ENCODE measurements at regions not wholly inside any gene's neighbourhood (a gene's known extent, or its start where the extent isn't known, plus 50 kb on each side); places are given as distances from the start of the nearest gene placed in this dataset.
A peak's percentile ranks its signal among the peaks of the same experiment; 100 is the strongest.
"Not testable (repeated sequence)": the region's sequence is repeated elsewhere in the genome, so short reads cannot be mapped to it uniquely, and the experiment has no call there.

GRCh38 chr18:57889841-57890240, 86.7 kb upstream of the ATP8B1 start:
- Histone ChIP-seq H3K36me3 (replicated peaks) (no peaks in the 10 kb centered on the region), H3K4me3 (ENCODE audit: low read depth, low read length) (no peak overlapping the region), H3K27me3 (replicated peaks) (no peaks in the 10 kb centered on the region), H3K27ac (no peak overlapping the region)
- in situ Hi-C loops (cut with HindIII; ENCODE audit: low pct_ligation_motif_present, low sequenced_read_pairs): no loop called here
- no peak for DNase-seq
- no peak for TF ChIP-seq CTCF (IDR thresholded peaks at IDR 0.05; ENCODE audit: low read depth, low read length, missing control alignments)

DNA sequence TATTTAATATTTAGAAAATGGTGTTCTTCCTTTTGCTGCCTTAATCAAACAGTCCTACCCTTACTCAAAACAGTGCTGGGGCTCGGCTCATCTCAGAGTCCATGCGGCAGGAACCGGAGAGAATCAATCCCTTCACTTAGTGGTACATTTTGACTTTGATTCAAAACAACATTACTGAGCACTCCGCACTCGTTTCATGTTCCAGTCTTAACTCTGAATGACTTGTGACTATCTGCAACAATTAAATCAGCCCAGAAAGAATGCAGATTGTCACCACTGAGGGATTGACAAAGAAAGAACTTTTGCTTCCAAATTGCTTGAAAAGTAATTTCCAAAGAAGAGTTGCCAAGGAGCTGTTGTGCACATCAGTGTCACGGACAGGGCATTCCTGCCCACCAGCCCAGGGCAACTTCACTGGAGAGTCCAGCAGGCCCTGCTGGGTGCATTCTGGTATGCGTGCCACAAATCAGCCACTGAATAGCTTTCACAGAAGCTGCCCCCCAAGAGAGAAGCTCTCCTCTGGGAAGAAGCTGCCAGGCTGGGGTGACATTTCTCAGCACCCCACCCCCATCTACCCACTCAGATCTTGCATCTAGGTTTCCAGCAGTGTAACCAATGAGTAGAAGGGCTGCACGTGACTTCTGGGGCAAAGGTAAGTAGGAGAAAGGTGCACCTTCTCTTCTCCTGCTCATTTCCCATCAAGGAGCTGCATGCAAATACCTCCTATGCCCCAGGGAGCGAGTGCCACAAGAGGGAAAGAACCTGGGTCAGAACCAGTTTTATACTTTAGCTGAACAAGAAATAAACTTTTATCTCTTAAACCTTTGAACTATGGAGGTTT, 84.6 kb upstream of the ATP8B1 start:
- Histone ChIP-seq H3K4me3 (ENCODE audit: low read depth, low read length) (no peak overlapping the region), H3K27ac (no peak overlapping the region), H3K36me3 (replicated peaks) (no peaks in the 10 kb centered on the region), H3K27me3 (replicated peaks) (no peaks in the 10 kb centered on the region)
- TF ChIP-seq CTCF (IDR thresholded peaks at IDR 0.05; ENCODE audit: low read depth, low read length, missing control alignments): no peak
- in situ Hi-C loops (cut with HindIII; ENCODE audit: low pct_ligation_motif_present, low sequenced_read_pairs): no loop called here
- no peak for DNase-seq

DNA sequence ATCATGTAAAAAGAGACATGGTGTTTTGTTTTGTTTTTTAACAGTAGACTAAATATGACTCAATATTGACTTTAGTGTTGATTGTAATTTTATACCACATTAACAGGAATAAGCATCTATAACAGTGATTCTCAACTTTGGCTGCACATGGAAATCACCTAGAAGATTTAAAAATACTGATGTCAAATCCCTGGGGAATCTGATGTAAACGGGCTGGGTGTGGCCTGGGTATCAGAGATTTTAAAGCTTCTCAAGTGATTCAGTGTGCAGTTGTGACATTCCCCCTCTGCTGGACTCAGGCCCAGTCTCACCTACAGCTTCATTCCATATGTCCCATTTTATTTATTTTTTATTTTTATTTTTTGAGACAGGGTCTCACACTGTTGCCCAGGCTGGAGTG, 82.8 kb upstream of the ATP8B1 start:
- no peak overlapping the region for H3K4me3 ChIP-seq (ENCODE audit: low read depth, low read length)
- in situ Hi-C loops (cut with HindIII; ENCODE audit: low pct_ligation_motif_present, low sequenced_read_pairs): no loop called here
- no peak for DNase-seq
- H3K27me3 ChIP-seq (replicated peaks): no peaks in the 10 kb centered on the region
- H3K27ac ChIP-seq: no peak overlapping the region
- TF ChIP-seq CTCF (IDR thresholded peaks at IDR 0.05; ENCODE audit: low read depth, low read length, missing control alignments): no peak
- H3K36me3 ChIP-seq (replicated peaks): no peaks in the 10 kb centered on the region

- TF ChIP-seq CTCF (IDR thresholded peaks at IDR 0.05; ENCODE audit: low read depth, low read length, missing control alignments): no peak
- in situ Hi-C loops (cut with HindIII; ENCODE audit: low pct_ligation_motif_present, low sequenced_read_pairs): no loop called here
- H3K27me3 ChIP-seq (replicated peaks): no peaks in the 10 kb centered on the region
- no peak overlapping the region for H3K4me3 ChIP-seq (ENCODE audit: low read depth, low read length)
- H3K36me3 ChIP-seq (replicated peaks): no peaks in the 10 kb centered on the region
- no peak overlapping the region for H3K27ac ChIP-seq
- no peak for DNase-seq
Observed at GRCh38 chr18:57882465-57882864, 79.3 kb upstream of the ATP8B1 start.

DNA sequence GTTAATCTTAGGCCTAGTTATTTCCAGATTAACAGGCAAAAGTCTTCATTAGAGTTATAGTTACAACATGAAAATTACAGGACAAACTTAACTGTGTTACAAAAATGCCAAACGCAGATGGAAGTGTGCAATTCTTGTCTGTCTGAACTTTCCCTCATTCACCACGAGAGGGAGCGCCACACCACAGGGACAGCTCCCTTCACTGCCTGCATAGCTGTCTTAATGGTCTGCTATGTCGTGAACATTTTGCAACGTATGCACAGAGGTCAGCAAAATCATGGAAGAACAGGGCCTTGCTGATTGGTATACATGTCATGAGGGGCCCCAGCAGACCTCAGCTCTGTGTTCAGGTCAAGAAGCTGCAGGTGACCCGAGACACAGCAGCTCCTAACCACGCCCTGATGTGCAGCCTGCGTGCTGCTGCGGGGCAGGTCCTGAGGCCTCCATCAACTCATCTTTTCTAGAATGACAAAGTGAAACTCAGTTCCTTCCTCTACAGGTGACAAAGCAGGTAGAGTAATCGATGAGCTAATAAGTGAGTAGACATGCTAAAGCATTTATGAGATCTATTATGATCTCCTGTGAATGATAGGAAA, 78.8 kb upstream of the ATP8B1 start:
- no peaks in the 10 kb centered on the region for H3K36me3 ChIP-seq (replicated peaks)
- no peak overlapping the region for H3K27ac ChIP-seq
- H3K4me3 ChIP-seq (ENCODE audit: low read depth, low read length): no peak overlapping the region
- in situ Hi-C loops (cut with HindIII; ENCODE audit: low pct_ligation_motif_present, low sequenced_read_pairs): no loop called here
- peak; percentile 65 for DNase-seq
- no peaks in the 10 kb centered on the region for H3K27me3 ChIP-seq (replicated peaks)
- TF ChIP-seq CTCF (IDR thresholded peaks at IDR 0.05; ENCODE audit: low read depth, low read length, missing control alignments): peak; percentile 95

- H3K27me3 ChIP-seq (replicated peaks); H3K36me3 ChIP-seq (replicated peaks); DNase-seq; H3K27ac ChIP-seq; in situ Hi-C loops (cut with HindIII; ENCODE audit: low pct_ligation_motif_present, low sequenced_read_pairs); H3K4me3 ChIP-seq (ENCODE audit: low read depth, low read length): not testable (repeated sequence)
Observed at GRCh38 chr18:57879924-57880323, 76.8 kb upstream of the ATP8B1 start.
